SK-N-SH (cell line): ENCODE measurements at regions not wholly inside any gene's neighbourhood (a gene's known extent, or its start where the extent isn't known, plus 50 kb on each side); places are given as distances from the start of the nearest gene placed in this dataset.

Experiments
- FOSL2 ChIP-seq: IDR thresholded peaks from 2 replicates; pipeline ENCODE4 v1.4.0; 2012; ENCODE audit warnings: low read depth, mild to moderate bottlenecking, moderate library complexity, borderline replicate concordance
- GATA2 ChIP-seq: sonication (generic); formaldehyde crosslinking; IDR thresholded peaks from 2 replicates; pipeline ENCODE4 v1.5.0; 2020; ENCODE audit warnings: mild to moderate bottlenecking, missing genetic modification reagents
- JUND ChIP-seq: IDR thresholded peaks from 2 replicates; pipeline ENCODE4 v1.4.0; 2012
- MXI1 ChIP-seq: IDR thresholded peaks from 2 replicates; pipeline ENCODE4 v1.6.1; 2012; ENCODE audit warnings: mild to moderate bottlenecking, low read depth, low read length, improper control_type of control experiment
- POLR2AphosphoS5 ChIP-seq: IDR thresholded peaks from 2 replicates; pipeline ENCODE4 v1.6.1; 2012; ENCODE audit warnings: low read depth, low read length
- TF ChIP-seq, protein P1 (sequence below): fragments of 200-600 bp; sonication (generic); IDR thresholded peaks from 2 replicates; pipeline ENCODE4 v1.6.1; 2017; ENCODE audit warnings: antibody characterized with exemption, mild to moderate bottlenecking, moderate library complexity
- TF ChIP-seq, protein P2 (sequence below): IDR thresholded peaks from 2 replicates; pipeline ENCODE4 v1.6.1; 2012; ENCODE audit warnings: mild to moderate bottlenecking, low read depth, low read length, moderate library complexity

GRCh38 chr13:54841682-54842081, 1813.1 kb downstream of the OLFM4 start:
- TF ChIP-seq JUND = no peak
- no peak for TF ChIP-seq FOSL2
- TF ChIP-seq, protein P1, sequence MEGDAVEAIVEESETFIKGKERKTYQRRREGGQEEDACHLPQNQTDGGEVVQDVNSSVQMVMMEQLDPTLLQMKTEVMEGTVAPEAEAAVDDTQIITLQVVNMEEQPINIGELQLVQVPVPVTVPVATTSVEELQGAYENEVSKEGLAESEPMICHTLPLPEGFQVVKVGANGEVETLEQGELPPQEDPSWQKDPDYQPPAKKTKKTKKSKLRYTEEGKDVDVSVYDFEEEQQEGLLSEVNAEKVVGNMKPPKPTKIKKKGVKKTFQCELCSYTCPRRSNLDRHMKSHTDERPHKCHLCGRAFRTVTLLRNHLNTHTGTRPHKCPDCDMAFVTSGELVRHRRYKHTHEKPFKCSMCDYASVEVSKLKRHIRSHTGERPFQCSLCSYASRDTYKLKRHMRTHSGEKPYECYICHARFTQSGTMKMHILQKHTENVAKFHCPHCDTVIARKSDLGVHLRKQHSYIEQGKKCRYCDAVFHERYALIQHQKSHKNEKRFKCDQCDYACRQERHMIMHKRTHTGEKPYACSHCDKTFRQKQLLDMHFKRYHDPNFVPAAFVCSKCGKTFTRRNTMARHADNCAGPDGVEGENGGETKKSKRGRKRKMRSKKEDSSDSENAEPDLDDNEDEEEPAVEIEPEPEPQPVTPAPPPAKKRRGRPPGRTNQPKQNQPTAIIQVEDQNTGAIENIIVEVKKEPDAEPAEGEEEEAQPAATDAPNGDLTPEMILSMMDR = no peak
- TF ChIP-seq POLR2AphosphoS5 = no peak
- TF ChIP-seq, protein P2, sequence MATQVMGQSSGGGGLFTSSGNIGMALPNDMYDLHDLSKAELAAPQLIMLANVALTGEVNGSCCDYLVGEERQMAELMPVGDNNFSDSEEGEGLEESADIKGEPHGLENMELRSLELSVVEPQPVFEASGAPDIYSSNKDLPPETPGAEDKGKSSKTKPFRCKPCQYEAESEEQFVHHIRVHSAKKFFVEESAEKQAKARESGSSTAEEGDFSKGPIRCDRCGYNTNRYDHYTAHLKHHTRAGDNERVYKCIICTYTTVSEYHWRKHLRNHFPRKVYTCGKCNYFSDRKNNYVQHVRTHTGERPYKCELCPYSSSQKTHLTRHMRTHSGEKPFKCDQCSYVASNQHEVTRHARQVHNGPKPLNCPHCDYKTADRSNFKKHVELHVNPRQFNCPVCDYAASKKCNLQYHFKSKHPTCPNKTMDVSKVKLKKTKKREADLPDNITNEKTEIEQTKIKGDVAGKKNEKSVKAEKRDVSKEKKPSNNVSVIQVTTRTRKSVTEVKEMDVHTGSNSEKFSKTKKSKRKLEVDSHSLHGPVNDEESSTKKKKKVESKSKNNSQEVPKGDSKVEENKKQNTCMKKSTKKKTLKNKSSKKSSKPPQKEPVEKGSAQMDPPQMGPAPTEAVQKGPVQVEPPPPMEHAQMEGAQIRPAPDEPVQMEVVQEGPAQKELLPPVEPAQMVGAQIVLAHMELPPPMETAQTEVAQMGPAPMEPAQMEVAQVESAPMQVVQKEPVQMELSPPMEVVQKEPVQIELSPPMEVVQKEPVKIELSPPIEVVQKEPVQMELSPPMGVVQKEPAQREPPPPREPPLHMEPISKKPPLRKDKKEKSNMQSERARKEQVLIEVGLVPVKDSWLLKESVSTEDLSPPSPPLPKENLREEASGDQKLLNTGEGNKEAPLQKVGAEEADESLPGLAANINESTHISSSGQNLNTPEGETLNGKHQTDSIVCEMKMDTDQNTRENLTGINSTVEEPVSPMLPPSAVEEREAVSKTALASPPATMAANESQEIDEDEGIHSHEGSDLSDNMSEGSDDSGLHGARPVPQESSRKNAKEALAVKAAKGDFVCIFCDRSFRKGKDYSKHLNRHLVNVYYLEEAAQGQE = no peak
- TF ChIP-seq MXI1 = no peak
- TF ChIP-seq GATA2 = no peak
